ENCODE measurements at regions not wholly inside any gene's neighbourhood (a gene's known extent, or its start where the extent isn't known, plus 50 kb on each side); places are given as distances from the start of the nearest gene placed in this dataset.

DNA sequence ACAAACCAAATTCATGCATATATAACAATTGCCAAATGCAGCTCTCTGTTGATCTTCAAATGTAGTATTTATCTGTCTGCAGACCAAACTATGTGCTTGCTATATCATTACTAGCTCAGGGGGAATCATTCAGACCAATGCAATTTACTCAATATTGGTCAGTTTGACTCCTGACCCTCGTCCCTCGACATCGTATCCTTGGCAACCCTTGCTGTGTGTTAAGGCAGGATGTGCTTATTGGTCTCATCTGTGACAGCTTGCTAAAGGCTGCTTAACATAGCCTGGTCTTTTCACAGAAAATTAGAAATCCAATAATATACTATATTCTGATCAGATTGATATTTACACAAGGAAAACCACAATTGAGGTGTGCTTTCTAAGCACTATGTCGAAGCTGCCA is 747.1 kb downstream of the GALR1 start:
- TF ChIP-seq SUZ12 (IDR thresholded peaks at IDR 0.05; ENCODE audit: extremely low read depth, insufficient read depth, insufficient read length) (no peak), YY1 (IDR thresholded peaks at IDR 0.05; ENCODE audit: insufficient read depth, insufficient read length) (no peak), ZNF274 (IDR thresholded peaks at IDR 0.05; ENCODE audit: low read depth, low read length) (no peak)
